IMR-90 (cell line): ENCODE measurements at regions not wholly inside any gene's neighbourhood (a gene's known extent, or its start where the extent isn't known, plus 50 kb on each side); places are given as distances from the start of the nearest gene placed in this dataset.

ENCODE experiments used
- ATAC-seq: fragments of 200-7000 bp; cut with Tn5 transposase; 2 replicates; pipeline ENCODE4 v1.9.1; 2020; ENCODE audit warnings: low read depth, mild to moderate bottlenecking, moderate library complexity
- BruUV-seq: library from RNA; stranded (reverse); fragments of 400-500 nt; replicated peaks from 2 replicates; lab custom pipeline; 2021; lab: Mats Ljungman, UMichigan
- CTCF ChIA-PET: fragments of 300-600 bp; formaldehyde crosslinking; extraction: SDS; loops from one replicate; lab custom pipeline; 2021; ENCODE audit warnings: antibody characterized with exemption; lab: Yijun Ruan, JAX
- POLR2A ChIA-PET: fragments of 300-600 bp; sonication (Branson Sonifier 250); formaldehyde crosslinking; loops from one replicate; lab custom pipeline; 2022; ENCODE audit warnings: antibody characterized with exemption; ENCODE audit not compliant: unreplicated experiment; lab: Charles Lee
- DNase-seq: peaks from one replicate; pipeline ENCODE4 v3.0.0; 2013
- H2AFZ ChIP-seq: replicated peaks from 2 replicates; pipeline ENCODE3; 2013; ENCODE audit warnings: low read length, mild to moderate bottlenecking; ENCODE audit not compliant: poor library complexity
- H2AK5ac ChIP-seq: 2 replicates; pipeline ENCODE4 v1.6.1; 2013; ENCODE audit warnings: low read depth, low read length, inconsistent platforms
- H2AK9ac ChIP-seq: replicated peaks from 2 replicates; pipeline ENCODE3; 2013; ENCODE audit warnings: mild to moderate bottlenecking, low read depth, low read length, moderate library complexity; ENCODE audit not compliant: poor library complexity
- H2BK120ac ChIP-seq: 2 replicates; pipeline ENCODE4 v1.6.1; 2013; ENCODE audit warnings: low read depth, low read length, inconsistent platforms
- H2BK15ac ChIP-seq: 3 replicates; pipeline ENCODE4 v1.6.1; 2013; ENCODE audit warnings: low read depth, low read length, inconsistent platforms
- H2BK20ac ChIP-seq: 2 replicates; pipeline ENCODE4 v1.6.1; 2013; ENCODE audit warnings: low read depth, mild to moderate bottlenecking, inconsistent platforms, low read length, moderate library complexity
- H2BK5ac ChIP-seq: 2 replicates; pipeline ENCODE4 v1.6.1; 2013; ENCODE audit warnings: mild to moderate bottlenecking, low read depth, low read length, inconsistent platforms; ENCODE audit not compliant: poor library complexity, severe bottlenecking
- H3K14ac ChIP-seq: replicated peaks from 2 replicates; pipeline ENCODE4 v1.6.1; 2013; ENCODE audit warnings: low read depth, low read length, inconsistent platforms
- H3K18ac ChIP-seq: 2 replicates; pipeline ENCODE4 v1.6.1; 2013; ENCODE audit warnings: low read depth, low read length, control low read depth
- H3K23ac ChIP-seq: 2 replicates; pipeline ENCODE4 v1.6.1; 2013; ENCODE audit warnings: low read depth, low read length, inconsistent platforms
- H3K27ac ChIP-seq: 2 replicates; pipeline ENCODE4 v1.5.1; 2013; ENCODE audit warnings: mild to moderate bottlenecking, control low read depth, low read length; ENCODE audit not compliant: insufficient read depth
- H3K27me3 ChIP-seq: 2 replicates; pipeline ENCODE4 v1.6.1; 2013; ENCODE audit warnings: low read length; ENCODE audit not compliant: control insufficient read depth, insufficient read depth
- H3K36me3 ChIP-seq: 2 replicates; pipeline ENCODE4 v1.6.1; 2013; ENCODE audit warnings: low read length, mixed read lengths; ENCODE audit not compliant: control insufficient read depth, insufficient read depth
- H3K4ac ChIP-seq: 2 replicates; pipeline ENCODE4 v1.6.1; 2013; ENCODE audit warnings: low read depth, low read length, inconsistent platforms
- H3K4me1 ChIP-seq: 2 replicates; pipeline ENCODE4 v1.6.1; 2013; ENCODE audit warnings: low read length, mixed read lengths; ENCODE audit not compliant: control insufficient read depth, insufficient read depth
- H3K4me2 ChIP-seq: 2 replicates; pipeline ENCODE4 v1.6.1; 2013; ENCODE audit warnings: low read depth, mild to moderate bottlenecking, control low read depth, low read length, moderate library complexity
- H3K4me3 ChIP-seq: 2 replicates; pipeline ENCODE4 v1.5.1; 2013; ENCODE audit warnings: low read depth, mild to moderate bottlenecking, control low read depth, low read length, moderate library complexity; ENCODE audit not compliant: insufficient read depth
- H3K56ac ChIP-seq: 2 replicates; pipeline ENCODE4 v1.6.1; 2013; ENCODE audit warnings: low read length, inconsistent platforms; ENCODE audit not compliant: insufficient read depth; ENCODE audit errors: extremely low read depth
- H3K79me1 ChIP-seq, 2 experiments: 2 replicates each; pipeline ENCODE4 v1.6.1; 2013; ENCODE audit warnings: low read length in 2 of 2, inconsistent platforms in 1 of 2, low read depth in 1 of 2
- H3K9ac ChIP-seq: 2 replicates; pipeline ENCODE4 v1.6.1; 2013; ENCODE audit warnings: low read depth, low read length, control low read depth
- H3K9me1 ChIP-seq: 2 replicates; pipeline ENCODE4 v1.6.1; 2013; ENCODE audit warnings: low read length, inconsistent platforms; ENCODE audit not compliant: insufficient read depth
- H3K9me3 ChIP-seq: 2 replicates; pipeline ENCODE4 v1.6.1; 2013; ENCODE audit warnings: low read length; ENCODE audit not compliant: control insufficient read depth, insufficient read depth
- H4K20me1 ChIP-seq: 2 replicates; pipeline ENCODE4 v1.6.1; 2013; ENCODE audit warnings: low read length, inconsistent platforms; ENCODE audit not compliant: insufficient read depth
- H4K5ac ChIP-seq: 2 replicates; pipeline ENCODE4 v1.6.1; 2013; ENCODE audit warnings: mild to moderate bottlenecking, low read depth, low read length, control low read depth
- H4K8ac ChIP-seq, 2 experiments: 2 replicates each; pipeline ENCODE4 v1.6.1; 2013; ENCODE audit warnings: low read depth in 2 of 2, low read length in 2 of 2, control low read depth in 1 of 2, inconsistent platforms in 1 of 2
- H4K91ac ChIP-seq: 2 replicates; pipeline ENCODE4 v1.6.1; 2013; ENCODE audit warnings: low read depth, low read length, inconsistent platforms; ENCODE audit not compliant: insufficient read depth
- BHLHE40 ChIP-seq: fragments of 150-350 bp; IDR thresholded peaks from 2 replicates; pipeline ENCODE4 v1.6.1; 2016; ENCODE audit warnings: mild to moderate bottlenecking, low read depth, low read length
- FOS ChIP-seq: fragments of 150-350 bp; IDR thresholded peaks from 2 replicates; pipeline ENCODE4 v1.6.1; 2016; ENCODE audit warnings: low read depth, low read length
- MAFK ChIP-seq: IDR thresholded peaks from 2 replicates; pipeline ENCODE4 v1.6.1; 2012; ENCODE audit warnings: low read depth, low read length, improper control_type of control experiment
- MAZ ChIP-seq: IDR thresholded peaks from 2 replicates; pipeline ENCODE4 v1.6.1; 2012; ENCODE audit warnings: low read depth, mild to moderate bottlenecking, low read length, improper control_type of control experiment, moderate library complexity, borderline replicate concordance
- RCOR1 ChIP-seq: IDR thresholded peaks from 2 replicates; pipeline ENCODE4 v1.6.1; 2012; ENCODE audit warnings: mild to moderate bottlenecking, low read length, improper control_type of control experiment; ENCODE audit not compliant: insufficient replicate concordance
- RFX5 ChIP-seq: IDR thresholded peaks from 2 replicates; pipeline ENCODE4 v1.8.0; 2012; ENCODE audit warnings: low read depth, mild to moderate bottlenecking, low read length, moderate library complexity
- SMC3 ChIP-seq: fragments of 150-350 bp; IDR thresholded peaks from 2 replicates; pipeline ENCODE4 v1.6.1; 2016; ENCODE audit warnings: low read depth, mild to moderate bottlenecking, antibody characterized with exemption, low read length, moderate library complexity
- USF2 ChIP-seq: fragments of 150-350 bp; IDR thresholded peaks from 2 replicates; pipeline ENCODE4 v1.6.1; 2017; ENCODE audit warnings: mild to moderate bottlenecking, antibody characterized with exemption, low read length, low read depth
- WGBS, 2 experiments: methylation state at CpG; one replicate each; pipeline versions ENCODE4 v1.1.5 to v1.1.7; 2013; ENCODE audit warnings: missing lambda C conversion rate in 2 of 2; ENCODE audit not compliant: insufficient read length in 1 of 2; ENCODE audit errors: extremely low coverage in 2 of 2; 5-methylcytosine and 5-hydroxymethylcytosine counted together
- dilution Hi-C: fragments of 300-500 bp; cut with HindIII; formaldehyde crosslinking; loops from one replicate; pipeline ENCODE4 v1.14.3; 2018; ENCODE audit warnings: low sequenced_read_pairs; ENCODE audit not compliant: unreplicated experiment
- in situ Hi-C: fragments of 300-500 bp; cut with MboI; formaldehyde crosslinking; loops from 3 replicates; pipeline ENCODE4 v1.14.3; 2019; ENCODE audit warnings: low sequenced_read_pairs, inconsistent platforms, mixed read lengths
- intact Hi-C: fragments of 100-400 bp; cut with micrococcal nuclease; formaldehyde crosslinking; loops from 2 replicates; pipeline ENCODE4 v1.10.0; 2022
- TF ChIP-seq, protein P1 (sequence below): fragments of 150-350 bp; IDR thresholded peaks from 2 replicates; pipeline ENCODE4 v1.6.1; 2016; ENCODE audit warnings: low read depth, mild to moderate bottlenecking, low read length, moderate library complexity, borderline replicate concordance

GRCh38 chr4:171242831-171243230, 570.4 kb upstream of the GALNTL6 start:
- WGBS, 2 experiments: no CpG with 5 or more reads among the region's 2 CpGs

More at GRCh38 chr4:171242831-171243230, 570.4 kb upstream of the GALNTL6 start:
- Histone ChIP-seq H3K4me2 (no peak overlapping the region), H3K9ac (no peak overlapping the region), H2AK5ac (no peak overlapping the region), H3K4me1 (no peaks in the 10 kb centered on the region), H4K5ac (no peak overlapping the region), H2AK9ac (no peak overlapping the region), H2BK5ac (no peak overlapping the region), H3K56ac (no peak overlapping the region), H2BK15ac (no peak overlapping the region), H3K9me3 (no peaks in the 10 kb centered on the region), H3K23ac (no peak overlapping the region), H3K79me1 (no peaks in the 10 kb centered on the region), H3K14ac (no peak overlapping the region), H2AFZ (no peak overlapping the region), H3K36me3 (no peaks in the 10 kb centered on the region), H3K27ac (no peak overlapping the region), H2BK20ac (no peak overlapping the region), H4K20me1 (no peaks in the 10 kb centered on the region), H2BK120ac (no peak overlapping the region), H3K4ac (no peak overlapping the region), H4K91ac (no peak overlapping the region), H3K18ac (no peak overlapping the region), H3K4me3 (no peak overlapping the region), H4K8ac (no peak overlapping the region), H3K27me3 (no peaks in the 10 kb centered on the region), H3K9me1 (no peaks in the 10 kb centered on the region)
- DNase-seq: no peak
- intact Hi-C loops (no loop called here), in situ Hi-C loops (no loop called here), dilution Hi-C loops (no loop called here)
- TF ChIP-seq RCOR1: no peak
- TF ChIP-seq MAZ: no peak
- TF ChIP-seq RFX5: no peak
- no peak for TF ChIP-seq BHLHE40
- TF ChIP-seq FOS: no peak
- TF ChIP-seq, protein P1, sequence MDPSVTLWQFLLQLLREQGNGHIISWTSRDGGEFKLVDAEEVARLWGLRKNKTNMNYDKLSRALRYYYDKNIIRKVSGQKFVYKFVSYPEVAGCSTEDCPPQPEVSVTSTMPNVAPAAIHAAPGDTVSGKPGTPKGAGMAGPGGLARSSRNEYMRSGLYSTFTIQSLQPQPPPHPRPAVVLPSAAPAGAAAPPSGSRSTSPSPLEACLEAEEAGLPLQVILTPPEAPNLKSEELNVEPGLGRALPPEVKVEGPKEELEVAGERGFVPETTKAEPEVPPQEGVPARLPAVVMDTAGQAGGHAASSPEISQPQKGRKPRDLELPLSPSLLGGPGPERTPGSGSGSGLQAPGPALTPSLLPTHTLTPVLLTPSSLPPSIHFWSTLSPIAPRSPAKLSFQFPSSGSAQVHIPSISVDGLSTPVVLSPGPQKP: no peak
- no peak for TF ChIP-seq USF2
- TF ChIP-seq SMC3: no peak
- no peak for TF ChIP-seq MAFK
- no peak for ATAC-seq
- no TSS peak for BruUV-seq
- CTCF ChIA-PET: no interaction called here
- POLR2A ChIA-PET: no interaction called here
